Heart right ventricle (tissue), 16 donors: ENCODE measurements at regions not wholly inside any gene's neighbourhood (a gene's known extent, or its start where the extent isn't known, plus 50 kb on each side); places are given as distances from the start of the nearest gene placed in this dataset.
A peak's percentile ranks its signal among the peaks of the same experiment; 100 is the strongest.

Source experiments
- ATAC-seq, 8 donors: fragments of 200-7000 bp; cut with Tn5 transposase; one replicate each; pipeline ENCODE4 v1.9.1; 2020; ENCODE audit warnings: mild to moderate bottlenecking in 8 of 8, moderate library complexity in 8 of 8, moderate number of reproducible peaks in 1 of 8
- DNase-seq, 2 donors: peaks; one replicate each; pipeline ENCODE4 v3.0.0-alpha.2; 2020
- H3K27ac ChIP-seq, 10 donors: fragments of 200-600 bp; sonication (generic) in 2 of 10; one replicate each; pipeline versions ENCODE4 v1.5.0 to v1.8.0; 2020 to 2022; ENCODE audit warnings: mild to moderate bottlenecking in 3 of 10
- H3K27me3 ChIP-seq, 7 donors: fragments of 200-600 bp; one replicate each; pipeline ENCODE4 v1.8.0; 2021 to 2022; ENCODE audit warnings: mild to moderate bottlenecking in 2 of 7
- H3K36me3 ChIP-seq, 9 donors: fragments of 200-600 bp; sonication (generic) in 1 of 9; one replicate each; pipeline versions ENCODE4 v1.5.0 to v1.8.0; 2020 to 2022; ENCODE audit warnings: mild to moderate bottlenecking in 2 of 9
- H3K4me1 ChIP-seq, 9 donors: fragments of 200-600 bp; sonication (generic) in 1 of 9; one replicate each; pipeline versions ENCODE4 v1.5.0 to v1.8.0; 2020 to 2022; ENCODE audit warnings: mild to moderate bottlenecking in 4 of 9
- H3K4me3 ChIP-seq, 10 donors: fragments of 200-600 bp; sonication (generic) in 2 of 10; one replicate each; pipeline versions ENCODE4 v1.5.0 to v1.8.0; 2020 to 2022; ENCODE audit warnings: mild to moderate bottlenecking in 7 of 10, moderate library complexity in 2 of 10
- H3K9me3 ChIP-seq, 11 donors: fragments of 200-600 bp in 10 of 11; sonication (generic) in 2 of 11; one replicate each; pipeline versions ENCODE4 v1.5.0 to v1.8.0; 2013 to 2022; ENCODE audit warnings: mild to moderate bottlenecking in 2 of 11, control low read depth in 1 of 11, moderate library complexity in 1 of 11
- WGBS, 2 donors: extraction: QIAGEN DNeasy Blood & Tissue Kit; methylation state at CpG; one replicate each; pipeline ENCODE4 v1.1.7; 2013; ENCODE audit warnings: inconsistent platforms in 1 of 2; 5-methylcytosine and 5-hydroxymethylcytosine counted together
- intact Hi-C, 10 donors: fragments of 100-400 bp; cut with DNase I; formaldehyde crosslinking; loops; one replicate each; pipeline versions ENCODE4 v1.11.1 to v1.14.2; 2022
- TF ChIP-seq, protein P1 (sequence below), 9 donors: fragments of 200-600 bp; sonication (generic) in 2 of 9; IDR thresholded peaks; one replicate each; pipeline versions ENCODE4 v1.5.0 to v1.8.0; 2021 to 2022; ENCODE audit warnings: antibody characterized with exemption in 9 of 9, mild to moderate bottlenecking in 5 of 9, moderate library complexity in 1 of 9
- donor health status: Arrhythmogenic right ventricular cardiomyopathy.
- donor health status: ischemic (EF 13 %, LVEDD 7.1; RV severe dilation, severe dysfunction).
- donor health status: healthy with polysubstance abuse.
- donor health status: DM: no; HTN: yes; CAD: no.
- donor health status: DM: no; HTN: no; CAD: no.
- donor health status: ischemic (EF 25% LVEDD 6.9; RV normal size, moderate dysfunction).
- donor health status: ischemic (EF 25% LVEDD 5.7; RV mildly dilated, moderate dysfunction).
- donor health status: healthy.
- donor health status: DM: yes; HTN: yes; CAD: no.
- donor health status: Ischemic cardiomyopathy.
- donor health status: ischemic (EF 35%, LVEDD 5.7; RV mildly dilated, moderate dysfunction).
- donor health status: nonischemic (EF 11% LVEDD 7.7; RV severe dilation, severe dysfunction).
- donor health status: DM: yes; HTN: yes; CAD: no.
- donor health status: PGD.
- donor health status: ischemic (EF 29% LVEDD 5.4; RV normal size, mild dysfunction).
- donor health status: nonischemic (EF 23%, LVEDD 6.1; RV moderate dilation, normal function).

DNA sequence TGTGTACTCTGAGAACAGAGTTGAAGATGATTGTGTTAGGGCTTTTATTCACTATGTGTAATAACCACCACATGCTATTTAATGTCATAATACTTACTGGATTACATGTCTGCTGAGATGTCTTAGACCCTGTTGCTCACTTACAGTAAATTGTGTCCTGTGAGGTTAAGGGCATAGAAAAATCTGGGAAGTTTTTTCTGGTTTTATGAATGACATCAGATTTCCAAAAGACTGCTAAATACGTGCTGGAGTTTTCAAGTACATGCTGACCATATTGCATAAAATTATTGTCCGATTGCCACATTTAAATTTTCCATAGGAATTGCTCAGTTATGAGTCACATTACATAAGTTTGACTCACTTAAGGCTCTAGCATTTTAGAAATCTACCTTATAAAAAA lies 96.7 kb upstream of the COL5A2 start:
- peak overlapping the region in 1 of 10 donors; percentile 57 for H3K27ac ChIP-seq
- H3K4me1 ChIP-seq, result no peaks in the 10 kb centered on the region
- no peak overlapping the region for H3K4me3 ChIP-seq
- DNase-seq, result no peak
- WGBS, 2 donors, result 73 to 76% methylated on average over 2 of the region's 2 CpGs
- H3K9me3 ChIP-seq, result peaks cover 0 to 7% (median 0%) of the 10 kb centered on the region in 11 donors
- no peaks in the 10 kb centered on the region for H3K36me3 ChIP-seq
- TF ChIP-seq, protein P1, sequence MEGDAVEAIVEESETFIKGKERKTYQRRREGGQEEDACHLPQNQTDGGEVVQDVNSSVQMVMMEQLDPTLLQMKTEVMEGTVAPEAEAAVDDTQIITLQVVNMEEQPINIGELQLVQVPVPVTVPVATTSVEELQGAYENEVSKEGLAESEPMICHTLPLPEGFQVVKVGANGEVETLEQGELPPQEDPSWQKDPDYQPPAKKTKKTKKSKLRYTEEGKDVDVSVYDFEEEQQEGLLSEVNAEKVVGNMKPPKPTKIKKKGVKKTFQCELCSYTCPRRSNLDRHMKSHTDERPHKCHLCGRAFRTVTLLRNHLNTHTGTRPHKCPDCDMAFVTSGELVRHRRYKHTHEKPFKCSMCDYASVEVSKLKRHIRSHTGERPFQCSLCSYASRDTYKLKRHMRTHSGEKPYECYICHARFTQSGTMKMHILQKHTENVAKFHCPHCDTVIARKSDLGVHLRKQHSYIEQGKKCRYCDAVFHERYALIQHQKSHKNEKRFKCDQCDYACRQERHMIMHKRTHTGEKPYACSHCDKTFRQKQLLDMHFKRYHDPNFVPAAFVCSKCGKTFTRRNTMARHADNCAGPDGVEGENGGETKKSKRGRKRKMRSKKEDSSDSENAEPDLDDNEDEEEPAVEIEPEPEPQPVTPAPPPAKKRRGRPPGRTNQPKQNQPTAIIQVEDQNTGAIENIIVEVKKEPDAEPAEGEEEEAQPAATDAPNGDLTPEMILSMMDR (IDR thresholded peaks at IDR 0.05), result no peak
- H3K27me3 ChIP-seq, result no peaks in the 10 kb centered on the region
- no peak for ATAC-seq
- intact Hi-C loops, result no loop called here

DNA sequence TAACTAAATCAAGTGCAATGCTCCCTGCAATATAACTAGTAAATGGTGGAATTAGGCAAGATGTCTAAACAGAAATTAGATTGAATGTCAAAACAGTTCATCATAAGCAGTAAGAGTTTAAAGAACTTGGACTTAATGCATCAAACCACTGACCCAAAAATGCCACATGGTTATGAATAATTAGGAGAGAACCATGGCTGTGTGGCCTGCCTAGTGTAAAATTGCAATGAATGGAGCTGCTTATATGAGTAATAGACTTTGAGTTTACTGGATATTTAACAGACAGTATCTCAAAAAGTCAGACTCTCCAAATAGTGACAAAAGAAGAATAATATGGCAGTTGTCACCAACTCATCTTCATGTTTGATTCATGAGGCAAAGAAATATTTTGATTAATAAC lies 101.6 kb upstream of the COL5A2 start:
- Histone ChIP-seq H3K27ac (no peak overlapping the region), H3K9me3 (peaks cover 0 to 7% (median 0%) of the 10 kb centered on the region in 11 donors), H3K4me1 (peaks cover 0 to 6% (median 0%) of the 10 kb centered on the region in 9 donors), H3K4me3 (no peak overlapping the region), H3K36me3 (no peaks in the 10 kb centered on the region), H3K27me3 (no peaks in the 10 kb centered on the region)
- TF ChIP-seq, protein P1 (IDR thresholded peaks at IDR 0.05), result no peak
- no peak for DNase-seq
- ATAC-seq, result no peak
- intact Hi-C loops, result loop anchor here in 5 of 10 donors (10.0 kb wide), 3 partner anchors 126 to 186 kb away; no protein-coding TSS in a partner anchor

DNA sequence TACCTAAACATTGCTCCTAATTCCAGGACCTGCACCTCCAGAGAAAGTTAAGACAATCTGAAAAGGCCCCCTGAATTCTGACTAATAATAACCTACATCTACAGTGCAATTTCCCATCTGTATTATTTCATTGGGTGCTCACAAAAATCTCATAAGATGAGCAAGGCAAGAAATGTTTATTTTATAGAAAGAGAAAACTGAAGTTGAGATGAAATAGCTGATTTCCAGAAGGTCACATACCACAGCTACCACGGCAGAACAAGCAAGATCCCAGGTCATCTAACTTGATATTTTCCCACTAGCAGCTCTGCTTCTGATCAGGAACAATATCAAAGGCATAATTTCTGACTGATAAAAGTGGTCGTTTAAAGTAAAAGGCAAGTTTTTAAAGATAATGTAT lies 105.8 kb upstream of the COL5A2 start:
- WGBS, 2 donors, result 52 to 62% methylated on average over 2 of the region's 2 CpGs
- intact Hi-C loops, result loop anchor here in 8 of 10 donors (5.0 to 10.0 kb wide), 7 partner anchors 108 to 763 kb away; partner anchors contain the start of gene COL5A2 (in 1 of the 8)

DNA sequence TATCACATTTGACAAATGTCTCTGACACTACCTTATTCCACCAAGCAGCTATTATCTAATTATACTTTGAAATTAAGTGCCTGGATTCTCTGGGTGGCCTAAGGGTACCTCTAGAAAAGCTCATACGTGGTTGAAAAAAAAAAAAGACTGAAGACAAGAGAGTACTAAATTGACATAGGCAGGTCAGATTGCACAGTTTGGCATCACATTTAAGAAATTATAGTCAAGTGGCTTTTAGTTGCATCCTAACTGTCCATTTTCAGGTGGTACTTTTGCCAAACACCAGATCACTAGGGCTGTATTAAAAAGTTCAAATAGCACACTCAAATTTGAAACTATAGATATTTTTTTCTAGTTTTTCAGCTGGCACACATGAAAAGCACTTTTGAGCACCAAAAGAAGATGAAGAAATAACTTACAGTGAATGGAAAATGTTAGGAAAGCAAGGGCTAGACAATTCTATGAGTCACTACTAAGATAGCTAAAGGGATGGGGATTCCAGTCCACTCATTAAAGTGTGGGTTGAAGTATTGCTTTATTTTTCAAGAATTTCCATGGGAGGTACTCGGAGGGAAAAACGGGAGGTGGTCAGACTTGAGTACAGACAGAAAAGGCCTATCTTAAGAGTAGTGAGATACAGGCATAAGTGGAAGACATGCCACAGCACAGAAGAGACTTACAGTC lies 106.5 kb upstream of the COL5A2 start:
- Histone ChIP-seq H3K4me1 (peaks cover 0 to 6% (median 0%) of the 10 kb centered on the region in 9 donors), H3K4me3 (no peak overlapping the region), H3K9me3 (peaks cover 0 to 13% (median 0%) of the 10 kb centered on the region in 11 donors), H3K27ac (peak overlapping the region in 8 of 10 donors; percentile 7 to 72 (median 58)), H3K27me3 (no peaks in the 10 kb centered on the region), H3K36me3 (no peaks in the 10 kb centered on the region)
- intact Hi-C loops, result loop anchor here in 8 of 10 donors (5.0 to 10.0 kb wide), 7 partner anchors 109 to 764 kb away; partner anchors contain the start of gene COL5A2 (in 1 of the 8)
- TF ChIP-seq, protein P1 (IDR thresholded peaks at IDR 0.05), result no peak
- WGBS, 2 donors, result 65 to 66% methylated on average over 3 of the region's 3 CpGs
- no peak for DNase-seq
- peak in 6 of 8 donors; percentile 52 to 90 (median 80) for ATAC-seq

More for the DNA sequence above, 105.8 kb upstream of the COL5A2 start:
- Histone ChIP-seq H3K4me1 (peaks cover 0 to 6% (median 0%) of the 10 kb centered on the region in 9 donors), H3K27ac (peak overlapping the region in 7 of 10 donors; percentile 23 to 72 (median 60)), H3K27me3 (no peaks in the 10 kb centered on the region), H3K4me3 (no peak overlapping the region), H3K9me3 (peaks cover 0 to 12% (median 0%) of the 10 kb centered on the region in 11 donors), H3K36me3 (no peaks in the 10 kb centered on the region)
- ATAC-seq (no peak), DNase-seq (no peak)
- TF ChIP-seq, protein P1 (IDR thresholded peaks at IDR 0.05), result no peak
